ENCODE measurements at regions not wholly inside any gene's neighbourhood (a gene's known extent, or its start where the extent isn't known, plus 50 kb on each side); places are given as distances from the start of the nearest gene placed in this dataset.
"Not testable (repeated sequence)": the region's sequence is repeated elsewhere in the genome, so short reads cannot be mapped to it uniquely, and the experiment has no call there.

DNA sequence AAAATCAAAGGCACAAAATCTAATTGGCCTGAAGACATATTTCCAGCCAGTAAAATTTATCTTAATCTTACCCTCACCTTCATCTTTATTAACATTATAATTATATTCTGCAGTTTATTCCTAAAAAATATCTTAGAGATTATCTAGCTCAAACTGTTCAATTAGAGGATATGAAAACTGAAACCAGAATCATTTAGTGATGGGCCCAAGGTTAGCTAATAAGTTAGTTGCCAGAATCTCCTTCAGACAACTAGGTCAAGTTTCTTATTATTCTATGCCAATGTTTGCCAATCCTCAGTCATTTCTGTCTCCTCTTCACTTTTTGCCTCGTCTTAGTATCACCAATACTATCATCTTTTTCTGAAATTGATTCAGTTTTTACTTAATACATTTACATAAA lies 56.0 kb upstream of the RASA1 start:
- Histone ChIP-seq H3K9me3 (ENCODE audit: low read length) (no peaks in the 10 kb centered on the region), H3K36me3 (ENCODE audit: insufficient read depth, low read length) (no peaks in the 10 kb centered on the region), H3K27me3 (ENCODE audit: control insufficient read depth in 1 of 2, insufficient read depth in 2 of 2, low read length in 2 of 2) (no peaks in the 10 kb centered on the region), H3K4me3 (ENCODE audit: low read depth in 1 of 2, low read length in 2 of 2) (no peak overlapping the region), H3K27ac (ENCODE audit: low read depth, low read length) (no peak overlapping the region), H3K4me1 (ENCODE audit: insufficient read depth, low read length) (no peaks in the 10 kb centered on the region), H3K9ac (ENCODE audit: low read length) (no peak overlapping the region)

DNA sequence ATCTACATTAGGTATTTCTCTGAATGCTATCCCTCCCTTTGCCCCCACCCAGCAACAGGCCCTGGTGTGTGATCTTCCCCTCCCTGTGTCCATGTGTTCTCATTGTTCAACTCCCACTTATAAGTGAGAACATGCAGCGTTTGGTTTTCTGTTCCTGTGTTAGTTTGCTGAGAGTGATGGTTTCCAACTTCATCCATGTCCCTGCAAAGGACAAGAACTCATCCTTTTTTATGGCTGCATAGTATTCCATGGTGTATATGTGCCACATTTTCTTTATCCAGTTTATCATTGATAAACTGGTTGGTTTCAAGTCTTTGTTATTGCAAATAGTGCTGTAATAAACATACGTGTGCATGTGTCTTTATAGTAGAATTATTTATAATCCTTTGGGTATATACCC lies 55.5 kb upstream of the RASA1 start:
- H3K9ac ChIP-seq (ENCODE audit: low read length); H3K27ac ChIP-seq (ENCODE audit: low read depth, low read length); H3K4me1 ChIP-seq (ENCODE audit: insufficient read depth, low read length); H3K36me3 ChIP-seq (ENCODE audit: insufficient read depth, low read length); H3K4me3 ChIP-seq (ENCODE audit: low read depth in 1 of 2, low read length in 2 of 2); H3K9me3 ChIP-seq (ENCODE audit: low read length); H3K27me3 ChIP-seq (ENCODE audit: control insufficient read depth in 1 of 2, insufficient read depth in 2 of 2, low read length in 2 of 2): not testable (repeated sequence)

DNA sequence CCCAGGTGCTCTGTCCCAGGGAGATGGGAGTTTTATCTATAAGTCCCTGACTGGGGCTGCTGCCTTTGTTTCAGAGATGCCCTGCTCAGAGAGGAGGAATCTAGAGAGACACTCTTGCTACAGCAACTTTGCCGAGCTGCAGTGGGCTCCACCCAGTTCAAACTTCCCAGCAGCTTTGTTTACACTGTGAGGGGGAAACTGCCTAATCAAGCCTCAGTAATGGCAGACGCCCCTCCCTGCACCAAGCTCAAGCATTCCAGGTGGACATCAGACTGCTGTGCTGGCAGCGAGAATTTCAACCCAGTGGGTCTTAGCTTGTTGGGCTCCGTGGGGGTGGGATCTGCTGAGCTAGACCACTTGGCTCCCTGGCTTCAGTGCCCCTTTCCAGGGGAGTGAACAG lies 50.2 kb upstream of the RASA1 start:
- not testable (repeated sequence) for H3K36me3 ChIP-seq (ENCODE audit: insufficient read depth, low read length); H3K4me3 ChIP-seq (ENCODE audit: low read depth in 1 of 2, low read length in 2 of 2); H3K4me1 ChIP-seq (ENCODE audit: insufficient read depth, low read length); H3K27me3 ChIP-seq (ENCODE audit: control insufficient read depth in 1 of 2, insufficient read depth in 2 of 2, low read length in 2 of 2); H3K9ac ChIP-seq (ENCODE audit: low read length); H3K27ac ChIP-seq (ENCODE audit: low read depth, low read length); H3K9me3 ChIP-seq (ENCODE audit: low read length)

Data from muscle layer of colon (tissue), 2 donors.